H9 (cell line): ENCODE measurements at regions not wholly inside any gene's neighbourhood (a gene's known extent, or its start where the extent isn't known, plus 50 kb on each side); places are given as distances from the start of the nearest gene placed in this dataset.

ENCODE experiments used
- DNase-seq: peaks from one replicate; pipeline ENCODE4 v3.0.0-alpha.2; 2017
- H2AFZ ChIP-seq: one replicate; pipeline ENCODE4 v1.6.1; 2013; ENCODE audit warnings: mild to moderate bottlenecking, low read length, control low read depth, moderate library complexity
- H2AK5ac ChIP-seq: 2 replicates; pipeline ENCODE4 v1.6.1; 2013; ENCODE audit warnings: low read length, control low read depth, mixed read lengths; ENCODE audit not compliant: insufficient read length
- H2BK120ac ChIP-seq: one replicate; pipeline ENCODE4 v1.6.1; 2013; ENCODE audit warnings: low read depth, mild to moderate bottlenecking, low read length, control low read depth, inconsistent platforms; ENCODE audit not compliant: poor library complexity, severe bottlenecking
- H2BK12ac ChIP-seq: 2 replicates; pipeline ENCODE4 v1.6.1; 2013; ENCODE audit warnings: low read length, control low read depth, mixed read lengths, low read depth; ENCODE audit not compliant: insufficient read length
- H2BK15ac ChIP-seq: 2 replicates; pipeline ENCODE4 v1.6.1; 2013; ENCODE audit warnings: low read depth, low read length, control low read depth
- H2BK20ac ChIP-seq: one replicate; pipeline ENCODE4 v1.6.1; 2013; ENCODE audit warnings: low read depth, mild to moderate bottlenecking, low read length, control low read depth, inconsistent platforms; ENCODE audit not compliant: poor library complexity, severe bottlenecking
- H2BK5ac ChIP-seq: 2 replicates; pipeline ENCODE4 v1.6.1; 2013; ENCODE audit warnings: low read length, control low read depth, mixed read lengths; ENCODE audit not compliant: insufficient read length
- H3K14ac ChIP-seq: 2 replicates; pipeline ENCODE4 v1.6.1; 2013; ENCODE audit warnings: low read length, control low read depth; ENCODE audit not compliant: insufficient read depth
- H3K18ac ChIP-seq: 2 replicates; pipeline ENCODE4 v1.6.1; 2013; ENCODE audit warnings: low read depth, mild to moderate bottlenecking, mixed read lengths, low read length, control low read depth; ENCODE audit not compliant: insufficient read length
- H3K23ac ChIP-seq: 2 replicates; pipeline ENCODE4 v1.6.1; 2013; ENCODE audit warnings: low read length, control low read depth, mixed read lengths, low read depth; ENCODE audit not compliant: insufficient read length
- H3K23me2 ChIP-seq: 2 replicates; pipeline ENCODE4 v1.6.1; 2013; ENCODE audit warnings: low read depth, mild to moderate bottlenecking, mixed read lengths, low read length, control low read depth; ENCODE audit not compliant: insufficient read length, poor library complexity, severe bottlenecking
- H3K27ac ChIP-seq: 2 replicates; pipeline ENCODE4 v1.5.1; 2013; ENCODE audit warnings: low read length, control low read depth, mixed read lengths, low read depth; ENCODE audit not compliant: insufficient read length
- H3K27me3 ChIP-seq: 2 replicates; pipeline ENCODE4 v1.6.1; 2013; ENCODE audit warnings: low read length, control low read depth, inconsistent platforms; ENCODE audit not compliant: insufficient read depth
- H3K4ac ChIP-seq: 2 replicates; pipeline ENCODE4 v1.6.1; 2013; ENCODE audit warnings: low read depth, mild to moderate bottlenecking, control low read depth, inconsistent platforms, low read length, moderate library complexity
- H3K4me1 ChIP-seq: 2 replicates; pipeline ENCODE4 v1.6.1; 2013; ENCODE audit warnings: low read length, control low read depth, inconsistent platforms; ENCODE audit not compliant: insufficient read depth
- H3K4me2 ChIP-seq: 2 replicates; pipeline ENCODE4 v1.6.1; 2013; ENCODE audit warnings: low read length, control low read depth, mixed read lengths; ENCODE audit not compliant: insufficient read length, insufficient read depth
- H3K56ac ChIP-seq: 2 replicates; pipeline ENCODE4 v1.6.1; 2013; ENCODE audit warnings: low read depth, mild to moderate bottlenecking, mixed read lengths, low read length, control low read depth; ENCODE audit not compliant: insufficient read length
- H3K79me1 ChIP-seq: 2 replicates; pipeline ENCODE4 v1.6.1; 2013; ENCODE audit warnings: low read depth, mild to moderate bottlenecking, moderate library complexity, low read length, control low read depth, inconsistent platforms; ENCODE audit not compliant: insufficient read depth, poor library complexity, severe bottlenecking
- H3K79me2 ChIP-seq: 2 replicates; pipeline ENCODE4 v1.6.1; 2013; ENCODE audit warnings: low read length, control low read depth, inconsistent platforms; ENCODE audit not compliant: insufficient read depth
- H3K9ac ChIP-seq: 2 replicates; pipeline ENCODE4 v1.6.1; 2013; ENCODE audit warnings: low read length, control low read depth, mixed read lengths; ENCODE audit not compliant: insufficient read length; ENCODE audit errors: extremely low read depth
- H3K9me3 ChIP-seq: one replicate; pipeline ENCODE4 v1.6.1; 2013; ENCODE audit warnings: low read depth, low read length, inconsistent platforms; ENCODE audit not compliant: control insufficient read depth
- H3T11ph ChIP-seq: one replicate; pipeline ENCODE4 v1.6.1; 2013; ENCODE audit warnings: mild to moderate bottlenecking, low read length, control low read depth, inconsistent platforms
- H4K20me1 ChIP-seq: one replicate; pipeline ENCODE4 v1.6.1; 2013; ENCODE audit not compliant: control insufficient read depth, insufficient read length, insufficient read depth
- H4K5ac ChIP-seq: 2 replicates; pipeline ENCODE4 v1.6.1; 2013; ENCODE audit warnings: low read depth, mild to moderate bottlenecking, mixed read lengths, low read length, control low read depth; ENCODE audit not compliant: insufficient read length
- H4K8ac ChIP-seq: replicated peaks from 2 replicates; pipeline ENCODE4 v1.6.1; 2013; ENCODE audit warnings: low read length, control low read depth, mixed read lengths, low read depth; ENCODE audit not compliant: insufficient read length
- H4K91ac ChIP-seq: 2 replicates; pipeline ENCODE4 v1.6.1; 2013; ENCODE audit warnings: low read depth, mild to moderate bottlenecking, moderate library complexity, mixed read lengths, low read length, control low read depth; ENCODE audit not compliant: insufficient read length
- H3K27ac Mint-ChIP-seq, 3 experiments: 2 replicates in 2 of 3; 3 replicates in 1 of 3; pipeline ENCODE4 v1.8.0; 2020 to 2021; ENCODE audit warnings: mixed read lengths in 3 of 3, mild to moderate bottlenecking in 1 of 3, moderate library complexity in 1 of 3
- H3K27me3 Mint-ChIP-seq: 2 replicates; pipeline ENCODE4 v1.8.0; 2021; ENCODE audit warnings: low read depth, mild to moderate bottlenecking, moderate library complexity, mixed read lengths
- H3K36me3 Mint-ChIP-seq, 3 experiments: 2 replicates in 2 of 3; 3 replicates in 1 of 3; pipeline ENCODE4 v1.8.0; 2020 to 2021; ENCODE audit warnings: low read depth in 3 of 3, mixed read lengths in 3 of 3; ENCODE audit not compliant: insufficient read depth in 1 of 3
- H3K4me1 Mint-ChIP-seq, 2 experiments: 2 replicates each; pipeline ENCODE4 v1.8.0; 2020; ENCODE audit warnings: mixed read lengths in 2 of 2
- H3K4me3 Mint-ChIP-seq, 2 experiments: 2 replicates in 1 of 2; 3 replicates in 1 of 2; pipeline ENCODE4 v1.8.0; 2020 to 2021; ENCODE audit warnings: mild to moderate bottlenecking in 2 of 2, mixed read lengths in 2 of 2, moderate library complexity in 1 of 2
- H3K9me3 Mint-ChIP-seq, 2 experiments: 2 replicates in 1 of 2; 3 replicates in 1 of 2; pipeline ENCODE4 v1.8.0; 2020; ENCODE audit warnings: mild to moderate bottlenecking in 2 of 2, mixed read lengths in 2 of 2, moderate library complexity in 1 of 2
- WGBS: extraction: QIAGEN DNeasy Blood & Tissue Kit; methylation state at CpG from one replicate; pipeline ENCODE4 v1.1.7; 2013; ENCODE audit warnings: missing lambda C conversion rate, low lambda C conversion rate, mixed read lengths; ENCODE audit not compliant: insufficient read length; ENCODE audit errors: extremely low coverage; 5-methylcytosine and 5-hydroxymethylcytosine counted together
- TF ChIP-seq, protein P1 (sequence below): fragments of 200-600 bp; sonication (generic); conservative IDR thresholded peaks from 3 replicates; pipeline ENCODE4 v1.8.0; 2021; ENCODE audit warnings: antibody characterized with exemption, mild to moderate bottlenecking

DNA sequence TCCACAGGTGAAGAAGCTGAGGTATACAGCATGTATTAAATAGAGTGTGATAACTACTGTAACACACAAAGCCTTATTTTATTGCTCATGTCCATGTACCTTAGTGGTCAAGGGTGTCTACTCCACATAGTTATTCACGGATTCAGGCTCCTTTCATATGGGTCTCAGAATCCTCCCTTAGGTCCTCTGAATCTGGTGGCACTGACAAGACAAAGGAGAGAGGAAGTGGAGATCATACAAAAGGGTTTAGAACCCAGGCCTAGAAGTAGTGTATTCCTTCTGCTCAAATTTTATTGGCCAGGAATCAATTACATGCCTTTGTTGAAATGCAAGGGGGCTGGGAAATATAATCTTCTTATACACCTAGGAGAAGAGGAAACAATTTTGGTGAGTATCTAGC, 164.6 kb downstream of the PTEN start:
- Histone ChIP-seq H3K23me2 (no peaks in the 10 kb centered on the region), H2BK15ac (no peak overlapping the region), H2BK120ac (no peak overlapping the region), H3K4me1 (peaks cover 2% of the 10 kb centered on the region; the same call in 1 of the 2 replicates), H2AK5ac (no peak overlapping the region), H3T11ph (no peak overlapping the region), H3K4ac (no peak overlapping the region), H3K18ac (no peak overlapping the region), H3K9ac (no peak overlapping the region), H4K5ac (no peak overlapping the region), H3K23ac (no peak overlapping the region), H3K4me2 (no peak overlapping the region), H2AFZ (no peak overlapping the region), H3K56ac (no peak overlapping the region), H3K27ac (no peak overlapping the region), H3K9me3 (no peaks in the 10 kb centered on the region), H3K14ac (no peak overlapping the region), H4K8ac (no peak overlapping the region), H2BK5ac (no peak overlapping the region), H3K79me1 (no peaks in the 10 kb centered on the region), H4K20me1 (no peaks in the 10 kb centered on the region), H3K79me2 (no peaks in the 10 kb centered on the region), H2BK20ac (no peak overlapping the region), H4K91ac (no peak overlapping the region), H3K27me3 (no peaks in the 10 kb centered on the region), H2BK12ac (no peak overlapping the region)
- no peaks in the 10 kb centered on the region for H3K27me3 Mint-ChIP-seq
- DNase-seq, result no peak
- H3K27ac Mint-ChIP-seq, result no peak overlapping the region
- H3K4me3 Mint-ChIP-seq, result no peak overlapping the region
- H3K36me3 Mint-ChIP-seq, result no peaks in the 10 kb centered on the region
- TF ChIP-seq, protein P1, sequence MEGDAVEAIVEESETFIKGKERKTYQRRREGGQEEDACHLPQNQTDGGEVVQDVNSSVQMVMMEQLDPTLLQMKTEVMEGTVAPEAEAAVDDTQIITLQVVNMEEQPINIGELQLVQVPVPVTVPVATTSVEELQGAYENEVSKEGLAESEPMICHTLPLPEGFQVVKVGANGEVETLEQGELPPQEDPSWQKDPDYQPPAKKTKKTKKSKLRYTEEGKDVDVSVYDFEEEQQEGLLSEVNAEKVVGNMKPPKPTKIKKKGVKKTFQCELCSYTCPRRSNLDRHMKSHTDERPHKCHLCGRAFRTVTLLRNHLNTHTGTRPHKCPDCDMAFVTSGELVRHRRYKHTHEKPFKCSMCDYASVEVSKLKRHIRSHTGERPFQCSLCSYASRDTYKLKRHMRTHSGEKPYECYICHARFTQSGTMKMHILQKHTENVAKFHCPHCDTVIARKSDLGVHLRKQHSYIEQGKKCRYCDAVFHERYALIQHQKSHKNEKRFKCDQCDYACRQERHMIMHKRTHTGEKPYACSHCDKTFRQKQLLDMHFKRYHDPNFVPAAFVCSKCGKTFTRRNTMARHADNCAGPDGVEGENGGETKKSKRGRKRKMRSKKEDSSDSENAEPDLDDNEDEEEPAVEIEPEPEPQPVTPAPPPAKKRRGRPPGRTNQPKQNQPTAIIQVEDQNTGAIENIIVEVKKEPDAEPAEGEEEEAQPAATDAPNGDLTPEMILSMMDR, result no peak
- H3K4me1 Mint-ChIP-seq, result peaks cover 0 to 6% of the 10 kb centered on the region in 2 experiments; a peak in 1 of 4 replicates
- peaks cover 0 to 2% of the 10 kb centered on the region in 2 experiments; a peak in 1 of 5 replicates for H3K9me3 Mint-ChIP-seq
- WGBS, result no CpG with 5 or more reads among the region's 1 CpG
